HCT116 (cell line): ENCODE measurements at regions not wholly inside any gene's neighbourhood (a gene's known extent, or its start where the extent isn't known, plus 50 kb on each side); places are given as distances from the start of the nearest gene placed in this dataset.

Experiments
- ATAC-seq: fragments of 200-7000 bp; cut with Tn5 transposase; 2 replicates; pipeline ENCODE4 v1.9.1; 2020; ENCODE audit warnings: mild to moderate bottlenecking, moderate library complexity
- BruUV-seq: library from RNA; stranded (reverse); fragments of 400-500 nt; replicated peaks from 2 replicates; lab custom pipeline; 2021; lab: Mats Ljungman, UMichigan
- CTCF ChIA-PET: fragments of 300-600 bp; sonication (Branson Sonifier 250); formaldehyde crosslinking; loops from one replicate; lab custom pipeline; 2021; ENCODE audit warnings: antibody characterized with exemption; lab: Charles Lee
- POLR2A ChIA-PET: fragments of 300-600, 350-600 bp; sonication (Branson Sonifier 250); formaldehyde crosslinking; loops from one replicate; lab custom pipeline; 2021; ENCODE audit warnings: antibody characterized with exemption; lab: Charles Lee
- RAD21 ChIA-PET, 2 experiments: fragments of 300-600 bp; sonication (Branson Sonifier 250); formaldehyde crosslinking; loops; one replicate each; lab custom pipeline; 2023; ENCODE audit warnings: low total read pairs in 2 of 2; ENCODE audit not compliant: uncharacterized antibody in 2 of 2, unreplicated experiment in 2 of 2, low non-redundant PET in 1 of 2; lab: Charles Lee
- DNase-seq: peaks from one replicate; pipeline ENCODE4 v3.0.0-alpha.2; 2010; ENCODE audit warnings: low read depth, low spot score
- H2AFZ ChIP-seq: fragments of 200-600 bp; shearing (Covaris generic), sonication (generic); 2 replicates; pipeline ENCODE4 v1.6.1; 2017; ENCODE audit warnings: low read depth, mixed run types, mixed read lengths, antibody characterized with exemption, low read length; ENCODE audit not compliant: poor library complexity, severe bottlenecking
- H3K27ac ChIP-seq: 2 replicates; pipeline ENCODE4 v1.5.1; 2012; ENCODE audit warnings: low read depth, low read length
- H3K27me3 ChIP-seq: fragments of 200-600 bp; sonication (generic); 2 replicates; pipeline ENCODE4 v1.6.1; 2016; ENCODE audit warnings: mixed run types, low read length, mixed read lengths; ENCODE audit not compliant: insufficient read depth
- H3K36me3 ChIP-seq, 2 experiments: fragments of 200-500 bp in 1 of 2; fragments of 200-600 bp in 1 of 2; sonication (Bioruptor generic) in 1 of 2; sonication (generic) in 1 of 2; 2 replicates each; pipeline versions ENCODE4 v1.5.1 to v1.6.1; 2014 to 2016; ENCODE audit warnings: low read length in 2 of 2, inconsistent platforms in 1 of 2, mixed read lengths in 1 of 2, mixed run types in 1 of 2; ENCODE audit not compliant: insufficient read depth in 2 of 2, control insufficient read depth in 1 of 2
- H3K4me1 ChIP-seq, 2 experiments: fragments of 200-600 bp in 1 of 2; sonication (generic) in 1 of 2; 2 replicates each; pipeline versions ENCODE4 v1.5.1 to v1.6.1; 2012 to 2017; ENCODE audit warnings: low read length in 2 of 2, inconsistent platforms in 1 of 2, mild to moderate bottlenecking in 1 of 2, mixed read lengths in 1 of 2, mixed run types in 1 of 2, moderate library complexity in 1 of 2; ENCODE audit not compliant: insufficient read depth in 2 of 2, control insufficient read depth in 1 of 2
- H3K4me2 ChIP-seq: fragments of 200-600 bp; sonication (generic); 2 replicates; pipeline ENCODE4 v1.6.1; 2017; ENCODE audit warnings: mixed run types, low read length, mixed read lengths
- H3K4me3 ChIP-seq, 2 experiments: fragments of 200-600 bp in 1 of 2; sonication (generic) in 1 of 2; replicated peaks in 1 of 2; 2 replicates each; pipeline ENCODE4 v1.5.1; 2011 to 2016; ENCODE audit warnings: low read length in 2 of 2, control low read depth in 1 of 2, low read depth in 1 of 2, mild to moderate bottlenecking in 1 of 2, mixed read lengths in 1 of 2, mixed run types in 1 of 2
- H3K79me2 ChIP-seq: fragments of 200-600 bp; sonication (generic); 2 replicates; pipeline ENCODE4 v1.6.1; 2017; ENCODE audit warnings: mild to moderate bottlenecking, mixed run types, low read length, moderate library complexity, mixed read lengths; ENCODE audit not compliant: insufficient read depth
- H3K9ac ChIP-seq: fragments of 200-600 bp; sonication (generic); 2 replicates; pipeline ENCODE4 v1.6.1; 2016; ENCODE audit warnings: low read length, mixed read lengths
- H3K9me2 ChIP-seq: fragments of 200-600 bp; sonication (generic), shearing (Covaris generic); 2 replicates; pipeline ENCODE4 v1.6.1; 2017; ENCODE audit warnings: mixed run types, mild to moderate bottlenecking, moderate library complexity; ENCODE audit not compliant: insufficient read depth
- H3K9me3 ChIP-seq, 2 experiments: fragments of 200-500 bp in 1 of 2; fragments of 200-600 bp in 1 of 2; sonication (Bioruptor generic) in 1 of 2; sonication (generic) in 1 of 2; 2 replicates each; pipeline ENCODE4 v1.6.1; 2014 to 2017; ENCODE audit warnings: low read length in 2 of 2, mixed read lengths in 2 of 2, inconsistent platforms in 1 of 2, low read depth in 1 of 2, mild to moderate bottlenecking in 1 of 2, mixed run types in 1 of 2, moderate library complexity in 1 of 2; ENCODE audit not compliant: control insufficient read depth in 1 of 2, insufficient read depth in 1 of 2
- H4K20me1 ChIP-seq: fragments of 200-600 bp; sonication (generic), shearing (Covaris generic); 2 replicates; pipeline ENCODE4 v1.6.1; 2017; ENCODE audit warnings: mixed run types, mild to moderate bottlenecking, moderate library complexity; ENCODE audit not compliant: insufficient read depth
- EGR1 ChIP-seq: IDR thresholded peaks from 2 replicates; pipeline ENCODE4 v1.6.1; 2012; ENCODE audit warnings: low read depth
- JUND ChIP-seq: IDR thresholded peaks from 2 replicates; pipeline ENCODE4 v1.6.1; 2012
- POLR2AphosphoS5 ChIP-seq: IDR thresholded peaks from 2 replicates; pipeline ENCODE4 v1.6.1; 2011; ENCODE audit warnings: mild to moderate bottlenecking, low read depth, low read length, moderate library complexity
- REST ChIP-seq: IDR thresholded peaks from 2 replicates; pipeline ENCODE4 v1.6.1; 2012; ENCODE audit warnings: low read depth
- SRF ChIP-seq: IDR thresholded peaks from 2 replicates; pipeline ENCODE4 v1.6.1; 2012; ENCODE audit warnings: low read depth
- TCF7L2 ChIP-seq: IDR thresholded peaks from 2 replicates; pipeline ENCODE4 v1.7.0; 2011; ENCODE audit warnings: borderline replicate concordance, inconsistent platforms; ENCODE audit not compliant: insufficient read depth, insufficient read length; ENCODE audit errors: extremely low read depth
- YY1 ChIP-seq: IDR thresholded peaks from 2 replicates; pipeline ENCODE4 v1.6.1; 2011; ENCODE audit warnings: low read length, low read depth, moderate library complexity, mild to moderate bottlenecking; ENCODE audit not compliant: insufficient replicate concordance; ENCODE audit errors: extremely low read depth
- intact Hi-C: fragments of 100-400 bp; cut with micrococcal nuclease; formaldehyde crosslinking; loops from 2 replicates; pipeline ENCODE4 v1.10.0; 2022
- TF ChIP-seq, protein P1 (sequence below): IDR thresholded peaks from 2 replicates; pipeline ENCODE4 v1.6.1; 2012

DNA sequence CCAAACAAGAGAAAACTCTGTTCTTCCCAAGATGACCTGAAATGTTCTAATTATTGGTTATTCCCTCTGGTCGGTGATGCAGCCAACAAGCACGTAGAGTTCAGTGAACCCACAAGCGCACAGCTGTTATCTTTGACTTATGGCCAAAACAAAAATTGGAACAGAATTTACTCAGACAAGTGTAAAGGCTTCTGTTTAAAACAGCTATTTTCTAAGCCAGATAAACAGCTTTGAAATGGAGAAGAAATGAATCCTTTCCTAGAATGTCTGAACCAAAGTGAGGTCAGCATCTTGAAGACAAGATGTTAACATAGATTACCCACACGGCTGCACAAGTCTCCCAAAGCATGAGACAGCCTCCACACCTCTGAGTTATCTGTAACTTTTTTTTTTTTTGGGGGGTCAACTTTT is 669.2 kb downstream of the DIAPH3 start:
- no peaks in the 10 kb centered on the region for H3K9me2 ChIP-seq
- H3K4me3 ChIP-seq = no peak overlapping the region
- no peak for ATAC-seq
- no peak overlapping the region for H3K4me2 ChIP-seq
- peaks cover 20% of the 10 kb centered on the region; the same call in 1 of the 2 replicates for H3K27me3 ChIP-seq
- H3K79me2 ChIP-seq = no peaks in the 10 kb centered on the region
- H3K36me3 ChIP-seq = no peaks in the 10 kb centered on the region
- CTCF ChIA-PET = no interaction called here
- TF ChIP-seq EGR1 (no peak), SRF (no peak), TCF7L2 (no peak), JUND (no peak), POLR2AphosphoS5 (no peak), YY1 (no peak), REST (no peak)
- TF ChIP-seq, protein P1, sequence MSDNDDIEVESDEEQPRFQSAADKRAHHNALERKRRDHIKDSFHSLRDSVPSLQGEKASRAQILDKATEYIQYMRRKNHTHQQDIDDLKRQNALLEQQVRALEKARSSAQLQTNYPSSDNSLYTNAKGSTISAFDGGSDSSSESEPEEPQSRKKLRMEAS = no peak
- TF ChIP-seq, all 23 proteins: peak for 0
- intact Hi-C loops = no loop called here
- Histone ChIP-seq H2AFZ (no peak overlapping the region), H3K9ac (no peak overlapping the region), H3K4me1 (no peaks in the 10 kb centered on the region), H3K27ac (no peak overlapping the region), H4K20me1 (no peaks in the 10 kb centered on the region), H3K9me3 (no peaks in the 10 kb centered on the region)
- RAD21 ChIA-PET = no interaction called here
- POLR2A ChIA-PET = no interaction called here
- no TSS peak for BruUV-seq
- no peak for DNase-seq
